HepG2 (cell line): ENCODE measurements at regions not wholly inside any gene's neighbourhood (a gene's known extent, or its start where the extent isn't known, plus 50 kb on each side); places are given as distances from the start of the nearest gene placed in this dataset.

Experiments used
- ADNP ChIP-seq: sonication (generic); formaldehyde crosslinking; IDR thresholded peaks from 2 replicates; pipeline ENCODE4 v1.4.0; 2020; ENCODE audit warnings: missing genetic modification reagents
- CAMTA2 ChIP-seq: sonication (generic); formaldehyde crosslinking; IDR thresholded peaks from 2 replicates; pipeline ENCODE4 v1.4.0; 2020; ENCODE audit warnings: mild to moderate bottlenecking, missing genetic modification reagents, borderline replicate concordance
- CTCF ChIP-seq: sonication (generic); formaldehyde crosslinking; IDR thresholded peaks from 2 replicates; pipeline ENCODE4 v1.5.0; 2020; ENCODE audit warnings: mild to moderate bottlenecking, missing genetic modification reagents, moderate library complexity
- HNRNPUL1 ChIP-seq: fragments of 200-400 bp; formaldehyde crosslinking; IDR thresholded peaks from 2 replicates; pipeline ENCODE4 v1.6.1; 2017; ENCODE audit warnings: low read depth, mild to moderate bottlenecking, low read length, moderate library complexity
- MTF1 ChIP-seq: sonication (generic); formaldehyde crosslinking; IDR thresholded peaks from 2 replicates; pipeline ENCODE4 v1.5.0; 2020; ENCODE audit warnings: missing genetic modification reagents
- NRL ChIP-seq: sonication (generic); formaldehyde crosslinking; IDR thresholded peaks from 2 replicates; pipeline ENCODE4 v1.5.0; 2020; ENCODE audit warnings: missing genetic modification reagents, mild to moderate bottlenecking, moderate library complexity, borderline replicate concordance
- REPIN1 ChIP-seq: sonication (generic); formaldehyde crosslinking; IDR thresholded peaks from 2 replicates; pipeline ENCODE4 v1.8.0; 2022; ENCODE audit warnings: missing genetic modification reagents, low read depth, mild to moderate bottlenecking, borderline replicate concordance
- SP1 ChIP-seq, 2 experiments: fragments of 450-650 bp in 1 of 2; sonication (generic) in 1 of 2; formaldehyde crosslinking in 1 of 2; IDR thresholded peaks; 2 replicates each; pipeline versions ENCODE4 v1.4.0 to v1.6.1; 2016 to 2020; ENCODE audit warnings: missing genetic modification reagents in 1 of 2
- SP140L ChIP-seq: sonication (generic); formaldehyde crosslinking; IDR thresholded peaks from 2 replicates; pipeline ENCODE4 v1.4.0; 2020; ENCODE audit warnings: missing genetic modification reagents, borderline replicate concordance
- YY1 ChIP-seq: IDR thresholded peaks from 2 replicates; pipeline ENCODE4 v1.6.1; 2011; ENCODE audit warnings: low read length, low read depth, moderate library complexity, mild to moderate bottlenecking; ENCODE audit not compliant: insufficient read depth, insufficient replicate concordance
- ZBTB7A ChIP-seq: sonication (generic); formaldehyde crosslinking; IDR thresholded peaks from 2 replicates; pipeline ENCODE4 v1.8.0; 2022; ENCODE audit warnings: mild to moderate bottlenecking, missing genetic modification reagents
- ZNF34 ChIP-seq: sonication (generic); formaldehyde crosslinking; IDR thresholded peaks from 2 replicates; pipeline ENCODE4 v1.4.0; 2020; ENCODE audit warnings: mild to moderate bottlenecking, missing genetic modification reagents, borderline replicate concordance
- ZSCAN25 ChIP-seq: sonication (generic); formaldehyde crosslinking; IDR thresholded peaks from 2 replicates; pipeline ENCODE4 v1.8.0; 2022; ENCODE audit warnings: mild to moderate bottlenecking, missing genetic modification reagents

DNA sequence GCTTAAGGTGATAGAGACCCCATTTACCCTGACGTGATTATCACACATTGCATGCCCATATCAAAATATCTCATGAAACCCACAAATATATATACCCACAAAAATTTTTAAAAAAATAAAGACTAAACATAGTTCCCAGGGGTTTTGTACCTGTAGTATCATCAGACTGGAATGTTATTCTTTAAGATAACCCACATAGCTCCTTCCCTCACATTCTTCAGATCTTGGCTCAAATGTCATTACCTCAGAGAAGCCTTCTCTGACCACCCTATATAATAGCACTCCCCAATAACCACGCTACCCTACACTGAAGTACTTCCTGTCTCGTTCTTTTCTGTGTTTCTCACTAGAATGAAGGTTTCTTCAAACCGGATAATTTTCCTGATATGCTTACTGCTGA, 138.3 kb upstream of the SNX7 start:
- TF ChIP-seq REPIN1 (CRISPR knock-in tag), result no peak
- no peak for TF ChIP-seq SP140L (CRISPR knock-in tag)
- TF ChIP-seq ZNF34 (CRISPR knock-in tag), result no peak
- TF ChIP-seq CTCF, result no peak
- TF ChIP-seq SP1 (IDR thresholded peaks at IDR 0.05), result no peak
- TF ChIP-seq SP1 (CRISPR knock-in tag; IDR thresholded peaks at IDR 0.05), result no peak
- TF ChIP-seq MTF1, result no peak
- no peak for TF ChIP-seq ADNP (CRISPR knock-in tag)
- no peak for TF ChIP-seq HNRNPUL1
- no peak for TF ChIP-seq ZSCAN25 (CRISPR knock-in tag)
- TF ChIP-seq YY1, result no peak
- no peak for TF ChIP-seq CAMTA2 (CRISPR knock-in tag)
- no peak for TF ChIP-seq ZBTB7A (CRISPR knock-in tag)
- TF ChIP-seq NRL (CRISPR knock-in tag), result no peak
